ENCODE measurements at regions not wholly inside any gene's neighbourhood (a gene's known extent, or its start where the extent isn't known, plus 50 kb on each side); places are given as distances from the start of the nearest gene placed in this dataset.

DNA sequence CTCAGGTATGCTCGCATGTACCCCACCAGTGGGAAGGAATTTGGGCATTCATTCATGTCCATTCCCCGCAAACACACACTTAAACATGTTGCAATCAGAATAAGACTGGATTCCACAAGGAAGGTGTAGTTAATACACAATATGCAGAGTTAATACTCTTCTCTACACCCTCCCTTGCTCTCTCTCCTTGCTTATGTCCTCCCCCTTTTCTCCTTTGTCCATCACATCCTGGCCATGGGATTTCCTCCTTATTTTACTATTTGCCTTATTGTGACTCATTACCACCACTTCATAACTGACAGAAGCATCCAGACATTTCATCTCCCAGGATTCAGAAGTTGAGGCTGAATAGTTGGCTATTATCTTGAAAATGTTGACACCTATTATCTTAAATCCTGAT is 473.8 kb upstream of the SPHKAP start:
- TF ChIP-seq CTCF (conservative IDR thresholded peaks at IDR 0.05 in 1 of 2, IDR thresholded peaks at IDR 0.05 in 1 of 2; ENCODE audit: low read depth in 1 of 2, low read length in 2 of 2) (no peak), EZH2 (IDR thresholded peaks at IDR 0.05; ENCODE audit: low read length, missing control alignments) (no peak)
